KMS-11 (cell line): ENCODE measurements at regions not wholly inside any gene's neighbourhood (a gene's known extent, or its start where the extent isn't known, plus 50 kb on each side); places are given as distances from the start of the nearest gene placed in this dataset.

Experiments
- H2AFZ ChIP-seq: fragments of 200-600 bp; sonication (generic); 2 replicates; pipeline ENCODE4 v1.6.1; 2016; ENCODE audit warnings: antibody characterized with exemption, mixed run types, low read depth
- H3K27ac ChIP-seq: fragments of 200-600 bp; sonication (generic); 2 replicates; pipeline ENCODE4 v1.6.1; 2016; ENCODE audit warnings: mild to moderate bottlenecking, mixed run types
- H3K27me3 ChIP-seq: fragments of 200-600 bp; sonication (generic); 2 replicates; pipeline ENCODE4 v1.6.1; 2017; ENCODE audit warnings: mild to moderate bottlenecking, low read depth, mixed run types, moderate library complexity; ENCODE audit not compliant: insufficient read depth
- H3K36me3 ChIP-seq: fragments of 200-600 bp; sonication (generic); 2 replicates; pipeline ENCODE4 v1.6.1; 2017; ENCODE audit warnings: mild to moderate bottlenecking, mixed run types; ENCODE audit not compliant: insufficient read depth
- H3K4me1 ChIP-seq: fragments of 200-600 bp; sonication (generic); 2 replicates; pipeline ENCODE4 v1.6.1; 2016; ENCODE audit warnings: mild to moderate bottlenecking, low read depth, mixed run types; ENCODE audit not compliant: poor library complexity, severe bottlenecking
- H3K4me2 ChIP-seq: fragments of 200-600 bp; sonication (generic); 2 replicates; pipeline ENCODE4 v1.7.0; 2016; ENCODE audit warnings: mild to moderate bottlenecking, mixed run types
- H3K4me3 ChIP-seq: fragments of 200-600 bp; sonication (generic); IDR thresholded peaks from 2 replicates; pipeline ENCODE4 v1.6.1; 2017; ENCODE audit warnings: low read depth, low read length, mixed read lengths; ENCODE audit not compliant: insufficient read depth
- H3K79me2 ChIP-seq: fragments of 200-600 bp; sonication (generic); 2 replicates; pipeline ENCODE4 v1.6.1; 2016; ENCODE audit warnings: low read depth, mixed run types; ENCODE audit not compliant: insufficient read depth
- H3K9ac ChIP-seq: fragments of 200-600 bp; sonication (generic); 2 replicates; pipeline ENCODE4 v1.6.1; 2016; ENCODE audit warnings: mild to moderate bottlenecking, mixed run types
- H4K20me1 ChIP-seq: fragments of 200-600 bp; sonication (generic); 2 replicates; pipeline ENCODE4 v1.6.1; 2016; ENCODE audit warnings: mild to moderate bottlenecking, mixed run types; ENCODE audit not compliant: insufficient read depth
- TF ChIP-seq, protein P1 (sequence below): fragments of 200-600 bp; sonication (generic); conservative IDR thresholded peaks from 2 replicates; pipeline ENCODE4 v1.6.1; 2017; ENCODE audit warnings: low read depth, mild to moderate bottlenecking, antibody characterized with exemption, low read length, moderate library complexity, mixed read lengths

DNA sequence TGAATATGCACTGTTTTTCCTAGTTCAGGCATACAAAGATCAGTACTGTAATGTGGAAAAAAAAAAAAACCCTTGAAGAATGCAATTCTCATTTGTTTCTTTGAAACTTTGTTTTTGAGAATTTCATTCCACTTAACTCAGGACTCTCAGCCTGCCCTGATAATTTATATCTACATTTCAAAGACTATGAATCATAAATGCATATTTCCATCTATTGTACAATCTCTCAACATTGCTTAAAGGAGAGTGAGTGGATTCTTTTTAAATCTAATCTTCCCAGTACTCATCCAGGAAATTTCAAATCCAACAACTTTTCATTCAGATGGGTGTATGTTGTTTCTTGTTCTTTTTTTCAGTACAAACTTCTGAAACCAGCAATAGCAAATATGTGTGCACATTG, 322.2 kb upstream of the DDI1 start:
- no peaks in the 10 kb centered on the region for H4K20me1 ChIP-seq
- no peak overlapping the region for H3K4me3 ChIP-seq
- no peak overlapping the region for H2AFZ ChIP-seq
- H3K36me3 ChIP-seq = no peaks in the 10 kb centered on the region
- H3K9ac ChIP-seq = no peak overlapping the region
- no peaks in the 10 kb centered on the region for H3K79me2 ChIP-seq
- no peak overlapping the region for H3K27ac ChIP-seq
- no peaks in the 10 kb centered on the region for H3K27me3 ChIP-seq
- TF ChIP-seq, protein P1, sequence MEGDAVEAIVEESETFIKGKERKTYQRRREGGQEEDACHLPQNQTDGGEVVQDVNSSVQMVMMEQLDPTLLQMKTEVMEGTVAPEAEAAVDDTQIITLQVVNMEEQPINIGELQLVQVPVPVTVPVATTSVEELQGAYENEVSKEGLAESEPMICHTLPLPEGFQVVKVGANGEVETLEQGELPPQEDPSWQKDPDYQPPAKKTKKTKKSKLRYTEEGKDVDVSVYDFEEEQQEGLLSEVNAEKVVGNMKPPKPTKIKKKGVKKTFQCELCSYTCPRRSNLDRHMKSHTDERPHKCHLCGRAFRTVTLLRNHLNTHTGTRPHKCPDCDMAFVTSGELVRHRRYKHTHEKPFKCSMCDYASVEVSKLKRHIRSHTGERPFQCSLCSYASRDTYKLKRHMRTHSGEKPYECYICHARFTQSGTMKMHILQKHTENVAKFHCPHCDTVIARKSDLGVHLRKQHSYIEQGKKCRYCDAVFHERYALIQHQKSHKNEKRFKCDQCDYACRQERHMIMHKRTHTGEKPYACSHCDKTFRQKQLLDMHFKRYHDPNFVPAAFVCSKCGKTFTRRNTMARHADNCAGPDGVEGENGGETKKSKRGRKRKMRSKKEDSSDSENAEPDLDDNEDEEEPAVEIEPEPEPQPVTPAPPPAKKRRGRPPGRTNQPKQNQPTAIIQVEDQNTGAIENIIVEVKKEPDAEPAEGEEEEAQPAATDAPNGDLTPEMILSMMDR = no peak
- no peak overlapping the region for H3K4me2 ChIP-seq
- H3K4me1 ChIP-seq = no peaks in the 10 kb centered on the region

DNA sequence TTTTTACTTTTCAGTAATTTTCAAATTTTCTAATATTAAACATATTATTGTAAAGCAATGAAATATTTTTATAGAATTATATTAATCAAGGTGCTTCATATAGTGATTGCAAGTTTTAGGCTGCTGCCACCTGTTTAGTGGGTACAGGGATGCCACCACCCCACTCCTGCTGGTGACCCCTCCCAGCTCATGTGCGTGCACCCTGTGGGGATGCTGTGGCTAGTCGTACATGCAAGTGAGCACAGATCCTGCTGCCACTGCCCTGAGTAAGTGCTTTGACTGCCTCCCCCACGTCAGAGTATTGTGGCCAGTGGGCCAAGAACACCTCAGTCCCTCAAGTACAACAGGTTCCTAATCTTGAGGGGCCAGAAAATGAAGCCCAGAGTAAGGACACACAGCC, 320.1 kb upstream of the DDI1 start:
- TF ChIP-seq, protein P1 = no peak
- Histone ChIP-seq H3K79me2 (no peaks in the 10 kb centered on the region), H3K4me3 (no peak overlapping the region), H4K20me1 (no peaks in the 10 kb centered on the region), H3K36me3 (no peaks in the 10 kb centered on the region), H3K4me2 (no peak overlapping the region), H3K27ac (no peak overlapping the region), H2AFZ (no peak overlapping the region), H3K4me1 (no peaks in the 10 kb centered on the region), H3K27me3 (no peaks in the 10 kb centered on the region), H3K9ac (no peak overlapping the region)

- TF ChIP-seq, protein P1 = no peak
- H3K9ac ChIP-seq = no peak overlapping the region
- H3K36me3 ChIP-seq = no peaks in the 10 kb centered on the region
- no peaks in the 10 kb centered on the region for H3K79me2 ChIP-seq
- no peak overlapping the region for H3K27ac ChIP-seq
- H3K4me1 ChIP-seq = no peaks in the 10 kb centered on the region
- H2AFZ ChIP-seq = no peak overlapping the region
- H3K4me3 ChIP-seq = no peak overlapping the region
- H4K20me1 ChIP-seq = no peaks in the 10 kb centered on the region
- no peak overlapping the region for H3K4me2 ChIP-seq
- H3K27me3 ChIP-seq = no peaks in the 10 kb centered on the region
These were observed 309.2 kb upstream of the DDI1 start for GRCh38 chr11:103727262-103727661.

- Histone ChIP-seq H3K9ac (no peak overlapping the region), H3K4me1 (no peaks in the 10 kb centered on the region), H3K36me3 (no peaks in the 10 kb centered on the region), H3K4me3 (no peak overlapping the region), H3K4me2 (no peak overlapping the region), H3K27me3 (no peaks in the 10 kb centered on the region), H3K27ac (no peak overlapping the region), H3K79me2 (no peaks in the 10 kb centered on the region), H2AFZ (no peak overlapping the region), H4K20me1 (no peaks in the 10 kb centered on the region)
- TF ChIP-seq, protein P1 = no peak
These were observed 306.8 kb upstream of the DDI1 start for GRCh38 chr11:103729617-103730016.
